ENCODE measurements at regions not wholly inside any gene's neighbourhood (a gene's known extent, or its start where the extent isn't known, plus 50 kb on each side); places are given as distances from the start of the nearest gene placed in this dataset.
"Not testable (repeated sequence)": the region's sequence is repeated elsewhere in the genome, so short reads cannot be mapped to it uniquely, and the experiment has no call there.

- Histone ChIP-seq H3K36me3 (ENCODE audit: control insufficient read depth, insufficient read depth, low read length) (no peaks in the 10 kb centered on the region), H3K4me3 (replicated peaks; ENCODE audit: low read depth, low read length) (no peak overlapping the region), H3K27me3 (replicated peaks; ENCODE audit: control insufficient read depth, insufficient read depth, low read length) (no peaks in the 10 kb centered on the region)
- TF ChIP-seq CTCF (IDR thresholded peaks at IDR 0.05; ENCODE audit: insufficient read depth, low read length, poor library complexity, severe bottlenecking): no peak
- no peak for DNase-seq (ENCODE audit: extremely low read depth, insufficient read length)
Measured at GRCh38 chr9:102650896-102651295, 344.2 kb upstream of the CYLC2 start.

GRCh38 chr9:102642651-102643050, 352.5 kb upstream of the CYLC2 start:
- no peak for DNase-seq (ENCODE audit: extremely low read depth, insufficient read length)
- Histone ChIP-seq H3K27me3 (replicated peaks; ENCODE audit: control insufficient read depth, insufficient read depth, low read length) (no peaks in the 10 kb centered on the region), H3K36me3 (ENCODE audit: control insufficient read depth, insufficient read depth, low read length) (no peaks in the 10 kb centered on the region), H3K4me3 (replicated peaks; ENCODE audit: low read depth, low read length) (no peak overlapping the region)
- TF ChIP-seq CTCF (IDR thresholded peaks at IDR 0.05; ENCODE audit: insufficient read depth, low read length, poor library complexity, severe bottlenecking): no peak

GRCh38 chr9:102631559-102631958, 363.6 kb upstream of the CYLC2 start:
- DNase-seq (ENCODE audit: extremely low read depth, insufficient read length): no peak
- Histone ChIP-seq H3K27me3 (replicated peaks; ENCODE audit: control insufficient read depth, insufficient read depth, low read length) (no peaks in the 10 kb centered on the region), H3K36me3 (ENCODE audit: control insufficient read depth, insufficient read depth, low read length) (no peaks in the 10 kb centered on the region), H3K4me3 (replicated peaks; ENCODE audit: low read depth, low read length) (no peak overlapping the region)
- peak; percentile 52 for TF ChIP-seq CTCF (IDR thresholded peaks at IDR 0.05; ENCODE audit: insufficient read depth, low read length, poor library complexity, severe bottlenecking)

GRCh38 chr9:102609461-102609860, 385.7 kb upstream of the CYLC2 start:
- TF ChIP-seq CTCF (IDR thresholded peaks at IDR 0.05; ENCODE audit: insufficient read depth, low read length, poor library complexity, severe bottlenecking): no peak
- Histone ChIP-seq H3K4me3 (replicated peaks; ENCODE audit: low read depth, low read length) (no peak overlapping the region), H3K36me3 (ENCODE audit: control insufficient read depth, insufficient read depth, low read length) (no peaks in the 10 kb centered on the region), H3K27me3 (replicated peaks; ENCODE audit: control insufficient read depth, insufficient read depth, low read length) (no peaks in the 10 kb centered on the region)
- no peak for DNase-seq (ENCODE audit: extremely low read depth, insufficient read length)

- H3K36me3 ChIP-seq (ENCODE audit: control insufficient read depth, insufficient read depth, low read length); DNase-seq (ENCODE audit: extremely low read depth, insufficient read length); H3K4me3 ChIP-seq (replicated peaks; ENCODE audit: low read depth, low read length); H3K27me3 ChIP-seq (replicated peaks; ENCODE audit: control insufficient read depth, insufficient read depth, low read length): not testable (repeated sequence)
Measured at GRCh38 chr9:102603198-102604195, 391.6 kb upstream of the CYLC2 start.

- H3K36me3 ChIP-seq (ENCODE audit: control insufficient read depth, insufficient read depth, low read length): no peaks in the 10 kb centered on the region
- TF ChIP-seq CTCF (IDR thresholded peaks at IDR 0.05; ENCODE audit: insufficient read depth, low read length, poor library complexity, severe bottlenecking): no peak
- no peak for DNase-seq (ENCODE audit: extremely low read depth, insufficient read length)
- no peak overlapping the region for H3K4me3 ChIP-seq (replicated peaks; ENCODE audit: low read depth, low read length)
- no peaks in the 10 kb centered on the region for H3K27me3 ChIP-seq (replicated peaks; ENCODE audit: control insufficient read depth, insufficient read depth, low read length)
Measured at GRCh38 chr9:102594241-102594640, 400.9 kb upstream of the CYLC2 start.

Measured in GM06990 (cell line).